T1000 (cell line): ENCODE measurements at regions not wholly inside any gene's neighbourhood (a gene's known extent, or its start where the extent isn't known, plus 50 kb on each side); places are given as distances from the start of the nearest gene placed in this dataset.

Experiments
- DNase-seq: peaks from one replicate; lab custom pipeline; 2025; ENCODE audit warnings: mixed read lengths; lab: John Stamatoyannopoulos, UW

DNA sequence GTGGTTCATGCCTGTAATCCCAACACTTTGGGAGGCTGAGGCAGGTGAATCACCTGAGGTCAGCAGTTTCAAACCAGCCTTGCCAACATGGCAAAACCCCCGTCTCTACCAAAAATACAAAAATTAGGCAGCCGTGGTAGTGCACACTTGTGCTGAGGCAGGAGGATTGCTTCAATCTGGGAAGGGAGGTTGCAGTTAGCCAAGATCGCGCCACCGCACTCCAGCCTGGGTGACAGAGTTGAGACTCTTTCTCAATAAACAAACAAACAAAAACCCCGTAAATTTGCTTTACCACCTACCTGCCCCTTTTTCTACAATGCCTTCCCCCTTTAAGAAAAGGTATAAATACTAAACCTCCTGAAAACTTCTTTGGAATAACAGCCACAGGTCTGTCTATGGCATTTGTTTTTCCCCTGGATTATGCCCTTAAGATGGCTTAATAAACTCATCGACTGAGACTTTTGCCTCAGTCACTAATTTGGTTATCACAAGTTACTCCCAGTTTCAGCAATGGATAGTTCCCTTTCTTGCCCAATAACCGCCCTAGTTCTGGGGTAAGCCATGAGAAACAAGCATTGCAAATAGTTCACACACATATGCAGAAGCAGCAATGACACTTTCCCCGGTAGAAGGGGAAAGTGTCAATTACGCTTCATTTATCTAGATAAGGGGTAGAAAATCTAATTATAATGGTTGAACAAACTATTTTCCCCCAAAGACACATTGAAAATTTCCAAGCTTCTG is 52.8 kb upstream of the SVIL start:
- no peak for DNase-seq

DNA sequence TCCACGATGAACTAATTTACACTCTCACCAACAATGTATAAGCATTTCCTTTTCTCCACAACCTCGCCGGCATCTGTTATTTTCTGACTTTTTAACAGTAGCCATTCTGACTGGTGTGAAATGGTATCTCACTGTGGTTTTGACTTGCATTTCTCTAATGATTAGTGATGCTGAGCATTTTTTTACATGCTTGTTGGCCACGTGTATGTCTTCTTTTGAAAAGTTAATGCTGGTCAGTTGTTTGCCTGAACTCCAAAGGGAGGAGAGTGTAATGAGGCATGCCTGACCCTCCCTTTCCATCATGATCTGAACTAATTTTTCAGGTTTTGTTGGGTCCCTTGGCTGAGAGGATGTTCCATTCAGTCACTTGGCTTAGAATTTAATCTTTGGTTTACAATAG is 50.7 kb upstream of the SVIL start:
- no peak for DNase-seq
